Jurkat, Clone E6-1 (cell line): ENCODE measurements at regions not wholly inside any gene's neighbourhood (a gene's known extent, or its start where the extent isn't known, plus 50 kb on each side); places are given as distances from the start of the nearest gene placed in this dataset.
"Not testable (repeated sequence)": the region's sequence is repeated elsewhere in the genome, so short reads cannot be mapped to it uniquely, and the experiment has no call there.

Experiments
- DNase-seq: peaks from one replicate; pipeline ENCODE4 v3.0.0-alpha.2; 2011; ENCODE audit warnings: low read depth, low spot score
- H3K4me3 ChIP-seq: 2 replicates; pipeline ENCODE4 v1.5.1; 2011; ENCODE audit warnings: mild to moderate bottlenecking, low read length, control low read depth, moderate library complexity

DNA sequence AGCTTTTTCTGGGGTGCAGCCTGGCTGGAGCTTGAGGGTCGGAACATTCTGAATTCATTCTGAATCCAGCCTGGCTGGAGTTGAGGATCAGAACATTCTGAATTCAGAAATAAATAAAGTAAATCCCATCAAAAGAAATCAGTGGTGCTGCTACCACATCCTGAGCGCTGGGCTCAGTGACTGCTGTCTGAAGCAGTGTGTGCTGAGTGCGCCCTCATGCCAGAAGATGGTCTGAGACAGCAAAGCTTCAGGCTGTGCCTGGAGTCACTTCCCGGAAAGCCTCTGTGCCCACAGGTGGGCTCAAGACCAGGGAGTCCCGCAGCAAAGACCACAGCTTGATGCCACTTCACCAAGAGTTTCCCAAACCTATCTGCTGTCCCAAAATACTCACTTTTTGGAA is 187.9 kb downstream of the VAPA start:
- peak; percentile 20 for DNase-seq
- no peak overlapping the region for H3K4me3 ChIP-seq

DNA sequence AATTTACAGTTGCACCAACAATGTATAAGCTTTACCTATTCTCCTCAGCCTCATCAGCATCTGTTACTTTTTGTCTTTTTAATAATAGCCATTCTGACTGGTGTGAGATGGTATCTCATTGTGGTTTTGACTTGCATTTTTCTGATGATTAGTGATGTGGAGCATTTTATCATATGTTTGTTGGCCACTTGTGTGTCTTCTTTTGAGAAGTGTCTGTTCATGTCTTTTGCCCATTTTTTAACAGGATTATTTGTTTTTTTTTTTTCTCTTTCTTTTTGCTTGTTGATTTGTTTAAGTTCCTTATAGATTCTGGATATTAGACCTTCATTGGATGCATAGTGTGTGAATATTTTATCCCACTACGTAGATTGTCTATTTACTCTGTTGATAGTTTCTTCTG is 191.3 kb downstream of the VAPA start:
- not testable (repeated sequence) for DNase-seq, H3K4me3 ChIP-seq

DNA sequence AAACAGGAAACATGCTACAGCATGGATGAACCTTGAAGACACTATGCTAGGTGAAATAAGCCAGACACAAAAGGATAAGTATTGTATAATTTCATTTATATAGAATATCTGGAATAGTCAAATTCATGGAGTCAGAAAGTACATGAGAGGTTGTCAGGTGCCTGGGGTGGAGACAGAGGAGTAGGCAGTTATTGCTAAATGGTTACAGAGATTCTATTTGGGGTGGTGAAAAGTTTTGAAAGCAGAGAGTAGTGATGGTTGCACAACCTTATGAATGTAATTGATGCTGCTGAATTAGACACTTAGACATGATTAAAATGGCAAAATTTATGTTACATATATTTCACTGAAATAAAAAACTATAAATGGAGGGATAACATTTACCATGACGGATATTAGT is 197.4 kb downstream of the VAPA start:
- DNase-seq = no peak
- H3K4me3 ChIP-seq = no peak overlapping the region

DNA sequence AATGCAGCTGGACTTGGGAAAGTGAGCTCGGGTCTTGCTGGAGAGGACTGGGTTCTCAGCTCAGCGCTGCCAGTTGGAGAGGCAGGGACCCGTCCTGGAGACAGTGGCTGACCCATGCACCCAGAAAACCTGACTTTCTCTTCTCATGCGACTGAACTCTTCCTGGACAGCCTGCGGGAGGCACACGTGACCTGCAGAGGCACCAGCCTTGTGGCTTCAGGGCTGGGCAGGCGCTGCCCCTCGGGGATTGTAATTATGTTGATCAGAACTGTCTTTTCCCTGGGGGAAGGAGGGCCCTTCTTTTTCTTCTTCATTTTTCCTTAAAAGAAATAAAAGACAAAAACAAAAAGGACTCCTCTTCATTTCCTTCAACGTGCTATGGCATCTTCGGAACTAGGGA is 198.1 kb downstream of the VAPA start:
- no peak overlapping the region for H3K4me3 ChIP-seq
- DNase-seq = no peak

DNA sequence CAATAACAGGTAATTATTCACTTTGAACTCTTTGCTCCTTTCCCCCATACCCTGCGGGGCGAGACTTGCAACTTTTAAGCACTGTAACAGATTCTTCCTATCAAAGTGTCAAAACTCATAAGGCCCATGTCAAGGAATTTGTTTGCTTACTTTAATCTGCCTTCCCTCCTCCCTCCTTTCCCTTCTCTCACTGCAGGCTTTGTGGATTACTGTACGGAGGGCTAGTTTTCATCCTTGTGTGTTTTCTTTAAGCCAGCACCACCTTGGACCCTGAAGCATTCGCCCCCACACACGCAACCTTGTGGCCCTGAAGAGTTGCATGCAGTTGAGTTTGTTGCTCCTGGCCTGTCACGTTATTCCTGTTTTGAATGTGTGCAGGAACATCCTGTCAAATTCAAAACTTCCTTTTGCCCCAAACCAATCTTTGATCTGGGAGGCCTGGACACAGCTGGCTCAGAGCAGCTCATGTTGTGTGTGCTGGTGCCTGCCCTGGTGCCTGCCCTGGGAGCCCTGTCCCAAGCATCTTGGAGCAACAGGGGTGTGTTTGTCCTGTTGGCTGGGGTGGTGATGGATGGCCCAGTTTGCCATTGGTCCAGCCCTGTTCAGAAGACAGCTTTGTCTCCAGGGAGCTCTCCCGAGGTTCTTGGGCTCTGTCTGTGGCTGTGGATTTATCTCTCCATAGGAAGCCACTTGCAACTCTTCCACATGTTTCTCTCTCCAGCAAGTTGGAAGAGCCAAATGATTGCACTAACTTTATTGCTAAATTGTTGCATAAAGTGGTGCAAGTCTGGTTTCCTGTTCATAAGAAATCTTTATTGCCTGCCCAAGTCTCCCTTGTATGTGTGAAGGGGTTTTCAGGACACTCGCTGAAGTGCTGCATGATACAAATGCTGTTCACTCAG is 199.6 kb downstream of the VAPA start:
- no peak for DNase-seq
- no peak overlapping the region for H3K4me3 ChIP-seq

DNA sequence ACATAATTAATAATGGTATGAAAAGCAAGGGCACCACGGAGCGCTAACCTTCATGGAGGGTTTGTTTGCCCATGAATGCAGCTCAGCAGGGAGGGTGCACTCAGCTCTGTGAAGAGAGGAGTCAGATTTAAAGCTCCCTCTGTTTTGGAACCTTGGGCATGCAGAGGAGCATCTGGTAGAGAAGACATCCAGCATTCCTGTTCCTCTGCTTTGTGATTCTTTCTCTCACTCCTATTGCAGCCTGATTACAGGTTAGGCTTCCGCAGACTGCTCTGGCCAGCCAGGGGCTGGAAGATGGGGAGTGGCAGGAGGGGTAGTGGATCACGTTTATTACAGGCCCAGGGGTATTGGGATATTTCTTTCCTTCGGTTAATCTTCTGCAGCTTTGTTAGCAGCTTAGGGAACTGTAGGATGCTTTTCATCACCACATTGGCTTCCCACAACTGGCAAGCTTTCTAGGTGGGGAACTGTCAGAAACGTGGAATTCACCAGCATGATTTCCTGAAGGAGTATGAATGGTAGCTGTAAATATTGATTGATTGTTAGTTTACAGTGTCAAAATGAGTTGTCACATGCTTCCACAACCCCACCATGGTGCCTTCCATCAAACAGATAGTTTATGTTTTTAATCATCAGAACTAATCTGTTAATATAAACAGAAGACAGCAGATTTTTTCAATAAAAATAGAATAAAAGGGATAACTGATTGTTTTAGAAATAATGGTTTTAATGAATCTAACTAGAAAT is 201.1 kb downstream of the VAPA start:
- no peak overlapping the region for H3K4me3 ChIP-seq
- DNase-seq = no peak

DNA sequence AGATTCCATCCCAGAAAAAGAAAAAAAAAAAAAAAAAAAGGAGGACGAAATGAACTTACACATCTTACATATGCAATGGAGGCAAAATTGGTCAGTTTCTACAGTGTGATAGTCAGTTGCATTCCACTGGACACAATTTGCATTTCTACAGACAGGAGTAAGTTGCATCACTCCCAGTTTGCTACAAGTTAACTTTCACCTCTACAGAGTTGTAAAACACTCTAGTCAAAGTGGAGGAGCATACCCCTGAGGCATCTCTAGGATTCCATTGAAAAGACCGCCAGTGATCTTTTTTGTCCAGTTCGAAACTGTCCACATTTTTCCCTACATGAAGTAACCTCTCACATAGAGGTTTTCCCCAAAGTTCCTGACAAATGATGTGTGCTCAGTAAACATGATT is 202.8 kb downstream of the VAPA start:
- H3K4me3 ChIP-seq = no peak overlapping the region

DNA sequence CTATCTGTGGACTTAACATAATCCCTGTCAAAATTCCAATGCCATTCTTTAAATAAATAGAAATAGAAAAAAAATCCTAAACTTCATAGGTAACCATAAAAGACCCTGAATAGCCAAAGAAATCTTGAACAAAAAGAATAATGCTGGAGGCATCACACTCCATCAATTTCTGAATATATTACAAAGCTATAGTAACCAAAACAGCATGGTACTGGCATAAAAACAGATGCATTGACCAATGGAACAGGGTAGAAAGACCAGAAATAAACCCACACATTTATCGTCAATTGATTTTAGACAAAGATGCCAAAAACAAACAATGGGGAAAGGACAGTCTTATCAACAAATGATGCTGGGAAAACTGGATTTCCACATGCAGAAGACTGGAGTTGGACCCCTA is 205.7 kb downstream of the VAPA start:
- no peak overlapping the region for H3K4me3 ChIP-seq
- no peak for DNase-seq

More for the DNA sequence above, 202.8 kb downstream of the VAPA start:
- no peak for DNase-seq

DNA sequence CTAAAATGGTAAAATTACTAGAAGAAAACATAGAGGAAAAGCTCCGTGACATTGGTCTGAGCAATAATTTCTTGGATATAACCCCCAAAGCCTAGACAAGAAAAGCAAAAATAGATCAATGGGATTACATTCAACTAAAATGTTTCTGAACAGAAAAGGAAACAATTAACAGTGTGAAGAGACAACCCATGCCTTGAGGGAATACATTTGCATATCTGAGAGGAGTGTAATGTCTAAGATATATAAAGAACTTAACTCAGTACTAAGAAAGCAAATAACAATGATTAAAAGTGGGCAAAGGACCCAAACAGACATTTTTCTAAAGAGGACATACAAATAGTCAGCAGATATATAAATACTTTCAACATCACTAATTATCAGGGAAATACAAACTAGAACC is 206.2 kb downstream of the VAPA start:
- H3K4me3 ChIP-seq = no peak overlapping the region
- DNase-seq = no peak

DNA sequence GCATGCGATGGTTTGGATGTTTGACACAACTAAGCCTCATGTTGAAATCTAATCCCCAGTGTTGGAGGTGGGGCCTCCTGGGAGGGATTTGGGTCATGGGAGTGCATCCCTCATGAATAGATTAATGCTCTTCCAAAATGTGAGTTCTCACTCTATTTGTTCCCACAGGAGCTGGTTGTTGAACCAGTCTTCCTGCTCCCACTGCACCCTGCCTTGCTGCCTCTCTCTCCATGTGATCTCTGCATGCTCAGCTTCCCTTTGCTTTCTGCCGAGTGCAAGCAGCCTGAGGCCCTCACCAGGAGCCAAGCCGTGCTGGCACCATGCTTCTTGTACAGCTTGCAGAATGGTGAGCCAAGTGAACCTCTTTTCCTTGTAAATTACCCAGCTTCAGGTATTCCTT is 206.8 kb downstream of the VAPA start:
- no peak overlapping the region for H3K4me3 ChIP-seq
- DNase-seq = no peak

DNA sequence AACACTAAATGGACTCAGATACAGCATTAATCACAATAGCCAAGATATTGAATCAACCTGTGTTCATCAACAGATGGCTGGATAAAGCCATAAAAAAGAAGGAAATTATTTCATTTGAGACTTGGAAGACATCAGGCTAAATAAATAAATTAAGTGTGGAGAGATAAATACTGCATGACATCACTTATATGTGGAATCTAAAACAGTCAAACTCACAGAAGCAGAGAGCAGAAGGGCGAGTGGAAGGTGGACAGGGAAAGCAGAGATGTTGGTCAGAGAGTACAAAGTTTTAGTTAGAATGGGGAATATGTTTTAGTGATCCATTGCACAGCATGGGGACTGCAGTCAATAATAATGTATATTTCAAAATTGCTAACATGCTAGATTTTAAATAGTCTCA is 207.2 kb downstream of the VAPA start:
- no peak for DNase-seq
- no peak overlapping the region for H3K4me3 ChIP-seq

DNA sequence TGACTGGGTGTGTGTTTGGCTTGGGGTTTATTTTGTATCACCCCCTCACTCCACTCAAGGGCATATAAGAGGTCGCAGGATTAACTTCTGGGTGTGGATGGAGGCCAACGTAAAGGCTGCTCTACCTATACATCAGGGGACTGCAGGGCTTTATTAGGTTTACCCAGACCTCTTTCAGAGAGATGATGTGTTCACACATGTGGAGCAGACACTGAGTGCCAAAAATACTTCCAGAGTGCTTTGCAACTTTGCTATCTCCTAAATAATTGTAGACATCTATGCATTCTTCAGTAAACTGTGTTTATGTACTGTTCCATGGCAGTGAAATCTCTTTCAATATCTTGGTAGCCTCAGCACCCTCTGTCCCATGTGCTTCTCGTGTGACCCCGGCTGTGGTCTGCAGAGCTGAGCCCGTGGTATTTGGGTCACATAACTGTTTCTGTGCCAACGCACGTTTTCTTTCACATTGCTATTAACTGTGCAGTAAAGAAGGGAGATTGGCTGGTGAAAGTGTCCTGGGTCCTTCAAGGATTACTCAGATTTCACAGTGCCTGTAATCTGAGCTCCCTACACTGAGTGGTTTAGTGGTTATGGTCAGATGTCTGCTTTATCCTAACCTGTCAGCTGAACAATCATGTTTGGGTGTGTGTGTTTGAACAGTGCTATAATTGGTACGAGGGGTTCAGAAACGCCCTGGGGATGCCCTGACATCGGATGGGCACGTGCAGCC is 208.1 kb downstream of the VAPA start:
- no peak for DNase-seq

DNA sequence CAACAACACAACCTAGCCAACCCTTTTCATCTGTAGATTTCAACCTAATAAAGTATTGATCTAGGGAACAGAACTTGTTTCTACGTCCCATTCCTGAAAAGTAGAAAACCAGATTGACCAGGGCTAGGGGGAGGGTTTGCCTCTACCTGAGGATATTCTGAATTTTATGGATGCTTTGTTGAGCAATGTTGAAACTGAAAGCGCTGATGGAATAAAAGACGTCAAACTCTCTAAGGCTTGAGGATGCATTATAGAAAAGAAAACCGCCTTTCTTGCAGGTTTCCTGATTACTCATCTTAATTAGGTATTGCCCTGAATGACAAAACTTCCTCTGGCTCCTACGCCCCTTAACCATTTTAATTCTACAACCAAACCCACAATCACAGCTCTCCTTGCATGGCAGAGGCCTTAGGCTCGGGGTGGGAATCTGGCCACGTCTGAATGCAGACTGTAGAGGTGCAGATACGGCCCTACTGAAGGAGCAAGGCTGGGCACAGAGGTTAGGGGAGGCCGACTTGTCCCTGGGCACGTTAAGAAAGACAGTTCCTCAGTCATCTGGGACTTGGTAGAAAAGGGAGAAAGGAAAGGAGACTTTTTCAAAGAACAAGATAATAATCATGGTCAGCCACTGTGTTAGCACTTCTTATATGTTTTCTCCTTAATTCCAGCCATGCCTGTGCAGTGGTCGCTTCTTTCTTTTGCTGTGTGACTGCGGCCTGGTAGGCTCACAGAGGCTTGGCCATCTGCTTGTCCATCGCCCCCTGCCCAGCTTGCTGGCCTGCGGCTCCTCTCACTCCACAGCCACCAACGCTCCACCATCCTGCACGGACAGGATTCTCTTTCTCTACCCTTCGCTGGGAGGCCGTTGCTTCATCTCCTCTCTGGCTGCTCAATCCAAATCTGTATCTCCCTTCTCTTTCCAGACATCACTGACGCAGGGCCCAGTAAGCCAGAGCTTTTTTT is 209.5 kb downstream of the VAPA start:
- H3K4me3 ChIP-seq = no peak overlapping the region
- DNase-seq = no peak

More for the DNA sequence above, 208.1 kb downstream of the VAPA start:
- no peak overlapping the region for H3K4me3 ChIP-seq

DNA sequence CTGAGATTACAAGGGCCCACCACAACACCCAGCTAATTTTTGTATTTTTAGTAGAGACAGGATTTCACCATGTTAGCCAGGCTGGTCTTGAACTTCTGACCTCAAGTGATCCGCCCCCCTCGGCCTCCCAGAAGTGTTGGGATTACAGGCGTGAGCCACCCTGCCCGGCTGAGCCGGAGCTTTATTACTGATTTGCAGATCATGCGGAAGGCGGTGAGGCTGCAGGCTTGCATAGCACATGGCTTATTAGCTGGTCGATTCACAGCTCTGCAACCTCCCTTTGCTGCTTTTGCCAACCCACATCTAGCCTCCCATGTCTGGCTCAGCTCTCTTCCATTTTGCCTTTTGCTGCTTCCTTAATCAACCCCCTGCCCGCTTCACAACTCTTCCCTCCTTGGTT is 210.3 kb downstream of the VAPA start:
- DNase-seq = no peak
- H3K4me3 ChIP-seq = no peak overlapping the region

DNA sequence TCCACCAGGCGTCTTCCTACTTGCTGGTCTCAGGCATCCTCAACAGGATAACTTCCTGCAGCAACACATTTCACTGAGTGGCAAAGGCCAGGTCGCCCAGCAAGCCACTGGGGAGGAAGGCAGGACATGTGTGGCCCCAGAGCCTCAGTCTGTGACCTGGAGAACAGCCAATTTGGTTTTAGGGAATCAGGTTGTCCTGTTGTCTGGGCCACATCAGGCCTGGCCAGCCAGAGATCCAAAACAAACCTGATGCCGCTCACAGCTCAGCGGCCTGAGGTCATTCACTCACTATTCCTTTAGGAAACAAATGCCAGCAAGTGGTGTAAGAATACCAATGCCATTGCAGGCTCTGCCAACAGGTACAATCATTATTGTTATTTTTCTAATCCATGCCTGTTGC is 210.7 kb downstream of the VAPA start:
- H3K4me3 ChIP-seq = no peak overlapping the region
- DNase-seq = no peak

DNA sequence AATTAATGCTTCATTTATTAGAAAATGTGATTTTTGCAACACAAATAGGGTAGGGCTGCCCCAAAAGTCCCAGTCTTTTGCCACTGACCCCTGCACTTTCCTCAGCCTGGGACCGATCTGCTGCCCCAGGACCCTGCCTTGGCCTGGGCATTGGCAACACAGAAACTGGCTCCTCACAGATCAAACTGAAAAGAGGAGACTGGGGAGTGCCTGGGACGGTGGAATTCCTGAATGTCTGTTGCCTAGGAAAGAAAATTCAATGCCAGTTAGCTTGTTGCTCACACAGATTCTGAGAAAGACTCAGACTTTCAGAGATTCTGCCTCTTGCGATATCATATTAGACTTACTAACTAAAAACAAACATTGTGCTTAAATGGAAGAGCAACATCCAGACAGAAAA is 211.2 kb downstream of the VAPA start:
- H3K4me3 ChIP-seq = no peak overlapping the region
- no peak for DNase-seq

DNA sequence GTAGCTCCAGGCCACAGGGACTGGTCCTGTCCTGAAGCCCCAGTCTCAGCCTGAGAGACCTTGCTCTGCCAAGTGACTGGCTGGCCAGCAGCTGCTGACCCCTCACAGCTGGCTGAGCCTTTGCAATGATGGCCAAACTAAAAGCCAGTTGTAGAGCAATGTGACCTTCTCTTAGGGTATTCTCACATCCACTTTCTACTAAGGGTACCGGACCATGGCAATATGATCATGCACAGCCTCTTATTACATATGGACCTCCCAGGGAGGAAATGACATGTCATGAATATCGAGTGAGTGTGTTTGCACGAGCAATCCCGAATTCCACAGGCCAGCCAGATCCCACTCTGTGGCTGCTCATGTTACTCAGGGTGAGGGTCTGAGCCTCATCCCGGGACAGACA is 213.9 kb downstream of the VAPA start:
- no peak overlapping the region for H3K4me3 ChIP-seq
- DNase-seq = no peak

DNA sequence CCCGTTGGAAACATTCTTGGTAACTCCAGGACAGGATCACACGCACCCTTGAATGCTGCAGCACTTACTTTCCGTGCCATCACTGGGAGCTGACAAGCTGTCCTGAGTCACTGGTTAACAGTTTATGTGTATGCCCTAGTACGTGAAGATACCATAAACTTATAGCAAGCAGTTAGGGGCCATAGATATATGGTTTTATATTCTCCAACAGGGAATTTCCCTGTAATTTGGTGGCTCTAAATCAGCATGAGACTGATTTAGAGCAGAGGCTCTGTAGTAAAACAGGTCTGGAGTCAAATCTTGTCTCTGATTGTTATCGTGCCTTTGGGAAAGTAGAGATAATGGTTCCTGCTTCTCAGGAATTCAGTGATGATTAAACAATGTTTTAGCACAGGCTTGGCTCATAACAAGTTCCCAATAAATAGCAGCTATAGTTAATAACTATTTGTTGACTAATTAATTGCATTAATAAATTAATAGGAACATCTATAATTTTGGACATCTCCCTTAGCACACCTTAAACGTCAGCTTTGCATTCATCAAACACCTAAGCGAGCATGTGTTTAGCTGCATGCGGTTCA is 215.2 kb downstream of the VAPA start:
- H3K4me3 ChIP-seq = no peak overlapping the region
- DNase-seq = no peak

DNA sequence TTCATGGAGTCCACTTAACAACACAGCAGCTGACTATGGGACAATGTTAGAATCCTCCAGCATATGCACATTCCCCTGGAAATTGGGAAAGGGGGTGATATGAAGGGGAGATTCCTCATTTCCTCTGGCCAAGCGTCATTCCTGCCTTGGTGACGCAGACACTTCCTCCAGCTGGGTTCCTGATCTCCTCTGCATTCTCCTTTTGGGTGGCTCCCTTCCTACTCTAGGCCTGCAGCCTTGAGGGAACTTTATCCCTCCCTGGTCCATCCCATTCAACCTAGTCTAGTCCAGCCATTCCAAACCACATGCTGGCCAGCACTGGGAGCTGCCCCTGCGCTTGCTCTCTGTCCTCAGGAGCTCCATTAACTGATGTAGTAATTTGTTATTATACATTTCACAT is 216.8 kb downstream of the VAPA start:
- no peak for DNase-seq
- H3K4me3 ChIP-seq = no peak overlapping the region
